IMR-90 (cell line): ENCODE measurements at regions not wholly inside any gene's neighbourhood (a gene's known extent, or its start where the extent isn't known, plus 50 kb on each side); places are given as distances from the start of the nearest gene placed in this dataset.

ENCODE experiments used
- ATAC-seq: fragments of 200-7000 bp; cut with Tn5 transposase; 2 replicates; pipeline ENCODE4 v1.9.1; 2020; ENCODE audit warnings: low read depth, mild to moderate bottlenecking, moderate library complexity
- BruUV-seq: library from RNA; stranded (reverse); fragments of 400-500 nt; replicated peaks from 2 replicates; lab custom pipeline; 2021; lab: Mats Ljungman, UMichigan
- CTCF ChIA-PET: fragments of 300-600 bp; formaldehyde crosslinking; extraction: SDS; loops from one replicate; lab custom pipeline; 2021; ENCODE audit warnings: antibody characterized with exemption; lab: Yijun Ruan, JAX
- POLR2A ChIA-PET: fragments of 300-600 bp; sonication (Branson Sonifier 250); formaldehyde crosslinking; loops from one replicate; lab custom pipeline; 2022; ENCODE audit warnings: antibody characterized with exemption; ENCODE audit not compliant: unreplicated experiment; lab: Charles Lee
- DNase-seq: peaks from one replicate; pipeline ENCODE4 v3.0.0; 2013
- H2AFZ ChIP-seq: replicated peaks from 2 replicates; pipeline ENCODE3; 2013; ENCODE audit warnings: low read length, mild to moderate bottlenecking; ENCODE audit not compliant: poor library complexity
- H2AK5ac ChIP-seq: 2 replicates; pipeline ENCODE4 v1.6.1; 2013; ENCODE audit warnings: low read depth, low read length, inconsistent platforms
- H2AK9ac ChIP-seq: replicated peaks from 2 replicates; pipeline ENCODE3; 2013; ENCODE audit warnings: mild to moderate bottlenecking, low read depth, low read length, moderate library complexity; ENCODE audit not compliant: poor library complexity
- H2BK120ac ChIP-seq: 2 replicates; pipeline ENCODE4 v1.6.1; 2013; ENCODE audit warnings: low read depth, low read length, inconsistent platforms
- H2BK15ac ChIP-seq: 3 replicates; pipeline ENCODE4 v1.6.1; 2013; ENCODE audit warnings: low read depth, low read length, inconsistent platforms
- H2BK20ac ChIP-seq: 2 replicates; pipeline ENCODE4 v1.6.1; 2013; ENCODE audit warnings: low read depth, mild to moderate bottlenecking, inconsistent platforms, low read length, moderate library complexity
- H2BK5ac ChIP-seq: 2 replicates; pipeline ENCODE4 v1.6.1; 2013; ENCODE audit warnings: mild to moderate bottlenecking, low read depth, low read length, inconsistent platforms; ENCODE audit not compliant: poor library complexity, severe bottlenecking
- H3K14ac ChIP-seq: replicated peaks from 2 replicates; pipeline ENCODE4 v1.6.1; 2013; ENCODE audit warnings: low read depth, low read length, inconsistent platforms
- H3K18ac ChIP-seq: 2 replicates; pipeline ENCODE4 v1.6.1; 2013; ENCODE audit warnings: low read depth, low read length, control low read depth
- H3K23ac ChIP-seq: 2 replicates; pipeline ENCODE4 v1.6.1; 2013; ENCODE audit warnings: low read depth, low read length, inconsistent platforms
- H3K27ac ChIP-seq: 2 replicates; pipeline ENCODE4 v1.5.1; 2013; ENCODE audit warnings: mild to moderate bottlenecking, control low read depth, low read length; ENCODE audit not compliant: insufficient read depth
- H3K27me3 ChIP-seq: 2 replicates; pipeline ENCODE4 v1.6.1; 2013; ENCODE audit warnings: low read length; ENCODE audit not compliant: control insufficient read depth, insufficient read depth
- H3K36me3 ChIP-seq: 2 replicates; pipeline ENCODE4 v1.6.1; 2013; ENCODE audit warnings: low read length, mixed read lengths; ENCODE audit not compliant: control insufficient read depth, insufficient read depth
- H3K4ac ChIP-seq: 2 replicates; pipeline ENCODE4 v1.6.1; 2013; ENCODE audit warnings: low read depth, low read length, inconsistent platforms
- H3K4me1 ChIP-seq: 2 replicates; pipeline ENCODE4 v1.6.1; 2013; ENCODE audit warnings: low read length, mixed read lengths; ENCODE audit not compliant: control insufficient read depth, insufficient read depth
- H3K4me2 ChIP-seq: 2 replicates; pipeline ENCODE4 v1.6.1; 2013; ENCODE audit warnings: low read depth, mild to moderate bottlenecking, control low read depth, low read length, moderate library complexity
- H3K4me3 ChIP-seq: 2 replicates; pipeline ENCODE4 v1.5.1; 2013; ENCODE audit warnings: low read depth, mild to moderate bottlenecking, control low read depth, low read length, moderate library complexity; ENCODE audit not compliant: insufficient read depth
- H3K56ac ChIP-seq: 2 replicates; pipeline ENCODE4 v1.6.1; 2013; ENCODE audit warnings: low read length, inconsistent platforms; ENCODE audit not compliant: insufficient read depth; ENCODE audit errors: extremely low read depth
- H3K79me1 ChIP-seq, 2 experiments: 2 replicates each; pipeline ENCODE4 v1.6.1; 2013; ENCODE audit warnings: low read length in 2 of 2, inconsistent platforms in 1 of 2, low read depth in 1 of 2
- H3K9ac ChIP-seq: 2 replicates; pipeline ENCODE4 v1.6.1; 2013; ENCODE audit warnings: low read depth, low read length, control low read depth
- H3K9me1 ChIP-seq: 2 replicates; pipeline ENCODE4 v1.6.1; 2013; ENCODE audit warnings: low read length, inconsistent platforms; ENCODE audit not compliant: insufficient read depth
- H3K9me3 ChIP-seq: 2 replicates; pipeline ENCODE4 v1.6.1; 2013; ENCODE audit warnings: low read length; ENCODE audit not compliant: control insufficient read depth, insufficient read depth
- H4K20me1 ChIP-seq: 2 replicates; pipeline ENCODE4 v1.6.1; 2013; ENCODE audit warnings: low read length, inconsistent platforms; ENCODE audit not compliant: insufficient read depth
- H4K5ac ChIP-seq: 2 replicates; pipeline ENCODE4 v1.6.1; 2013; ENCODE audit warnings: mild to moderate bottlenecking, low read depth, low read length, control low read depth
- H4K8ac ChIP-seq, 2 experiments: 2 replicates each; pipeline ENCODE4 v1.6.1; 2013; ENCODE audit warnings: low read depth in 2 of 2, low read length in 2 of 2, control low read depth in 1 of 2, inconsistent platforms in 1 of 2
- H4K91ac ChIP-seq: 2 replicates; pipeline ENCODE4 v1.6.1; 2013; ENCODE audit warnings: low read depth, low read length, inconsistent platforms; ENCODE audit not compliant: insufficient read depth
- BHLHE40 ChIP-seq: fragments of 150-350 bp; IDR thresholded peaks from 2 replicates; pipeline ENCODE4 v1.6.1; 2016; ENCODE audit warnings: mild to moderate bottlenecking, low read depth, low read length
- CEBPB ChIP-seq: IDR thresholded peaks from 2 replicates; pipeline ENCODE4 v1.6.1; 2012; ENCODE audit warnings: low read depth, low read length, improper control_type of control experiment
- CHD1 ChIP-seq: IDR thresholded peaks from 2 replicates; pipeline ENCODE4 v1.6.1; 2012; ENCODE audit warnings: low read depth, low read length, improper control_type of control experiment
- FOS ChIP-seq: fragments of 150-350 bp; IDR thresholded peaks from 2 replicates; pipeline ENCODE4 v1.6.1; 2016; ENCODE audit warnings: low read depth, low read length
- MAZ ChIP-seq: IDR thresholded peaks from 2 replicates; pipeline ENCODE4 v1.6.1; 2012; ENCODE audit warnings: low read depth, mild to moderate bottlenecking, low read length, improper control_type of control experiment, moderate library complexity, borderline replicate concordance
- MXI1 ChIP-seq: IDR thresholded peaks from 2 replicates; pipeline ENCODE4 v1.6.1; 2012; ENCODE audit warnings: low read depth, mild to moderate bottlenecking, low read length, moderate library complexity, borderline replicate concordance
- NFE2L2 ChIP-seq: fragments of 150-350 bp; IDR thresholded peaks from 2 replicates; pipeline ENCODE4 v1.6.1; 2016; ENCODE audit warnings: low read depth, mild to moderate bottlenecking, low read length
- POLR2A ChIP-seq: IDR thresholded peaks from 2 replicates; pipeline ENCODE4 v1.6.1; 2012; ENCODE audit warnings: mild to moderate bottlenecking, low read depth, low read length
- RAD21 ChIP-seq: IDR thresholded peaks from 2 replicates; pipeline ENCODE4 v1.6.1; 2012; ENCODE audit warnings: low read length, improper control_type of control experiment
- RCOR1 ChIP-seq: IDR thresholded peaks from 2 replicates; pipeline ENCODE4 v1.6.1; 2012; ENCODE audit warnings: mild to moderate bottlenecking, low read length, improper control_type of control experiment; ENCODE audit not compliant: insufficient replicate concordance
- RFX5 ChIP-seq: IDR thresholded peaks from 2 replicates; pipeline ENCODE4 v1.8.0; 2012; ENCODE audit warnings: low read depth, mild to moderate bottlenecking, low read length, moderate library complexity
- SMC3 ChIP-seq: fragments of 150-350 bp; IDR thresholded peaks from 2 replicates; pipeline ENCODE4 v1.6.1; 2016; ENCODE audit warnings: low read depth, mild to moderate bottlenecking, antibody characterized with exemption, low read length, moderate library complexity
- WGBS, 2 experiments: methylation state at CpG; one replicate each; pipeline versions ENCODE4 v1.1.5 to v1.1.7; 2013; ENCODE audit warnings: missing lambda C conversion rate in 2 of 2; ENCODE audit not compliant: insufficient read length in 1 of 2; ENCODE audit errors: extremely low coverage in 2 of 2; 5-methylcytosine and 5-hydroxymethylcytosine counted together
- dilution Hi-C: fragments of 300-500 bp; cut with HindIII; formaldehyde crosslinking; loops from one replicate; pipeline ENCODE4 v1.14.3; 2018; ENCODE audit warnings: low sequenced_read_pairs; ENCODE audit not compliant: unreplicated experiment
- in situ Hi-C: fragments of 300-500 bp; cut with MboI; formaldehyde crosslinking; loops from 3 replicates; pipeline ENCODE4 v1.14.3; 2019; ENCODE audit warnings: low sequenced_read_pairs, inconsistent platforms, mixed read lengths
- intact Hi-C: fragments of 100-400 bp; cut with micrococcal nuclease; formaldehyde crosslinking; loops from 2 replicates; pipeline ENCODE4 v1.10.0; 2022
- TF ChIP-seq, protein P1 (sequence below): conservative IDR thresholded peaks from 2 replicates; pipeline ENCODE4 v1.5.1; 2012; ENCODE audit warnings: mild to moderate bottlenecking, low read depth, low read length, improper control_type of control experiment
- TF ChIP-seq, protein P2 (sequence below): fragments of 150-350 bp; IDR thresholded peaks from 2 replicates; pipeline ENCODE4 v1.6.1; 2016; ENCODE audit warnings: low read depth, mild to moderate bottlenecking, low read length, moderate library complexity, borderline replicate concordance

DNA sequence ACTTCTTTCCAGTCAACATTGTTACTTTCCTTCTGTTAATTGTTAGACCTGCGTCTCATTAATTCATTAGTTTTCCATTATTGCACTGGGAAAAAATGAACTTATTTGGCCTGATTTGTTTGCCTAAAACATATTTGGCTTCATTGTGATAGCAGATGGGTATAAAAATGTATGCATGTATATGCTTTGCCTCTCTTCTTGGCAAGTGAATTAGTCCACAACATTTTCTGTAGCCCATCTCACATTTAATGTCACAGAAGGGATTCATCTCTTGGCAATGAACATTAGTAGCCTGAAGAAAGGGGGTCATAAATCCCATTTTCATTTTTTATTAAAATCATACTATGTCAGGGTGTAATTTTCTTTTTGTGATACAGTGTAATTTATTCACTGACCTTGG is 125.2 kb downstream of the TUSC7 start:
- Histone ChIP-seq H3K56ac (no peak overlapping the region), H3K14ac (no peak overlapping the region), H3K36me3 (no peaks in the 10 kb centered on the region), H3K27me3 (no peaks in the 10 kb centered on the region), H4K5ac (no peak overlapping the region), H2AK9ac (no peak overlapping the region), H3K79me1 (no peaks in the 10 kb centered on the region), H3K4me1 (no peaks in the 10 kb centered on the region), H3K9me1 (no peaks in the 10 kb centered on the region), H4K20me1 (no peaks in the 10 kb centered on the region), H3K23ac (no peak overlapping the region), H4K8ac (no peak overlapping the region), H4K91ac (no peak overlapping the region), H2BK15ac (no peak overlapping the region), H2AK5ac (no peak overlapping the region), H3K9ac (no peak overlapping the region), H3K27ac (no peak overlapping the region), H2BK5ac (no peak overlapping the region), H2BK20ac (no peak overlapping the region), H3K9me3 (no peaks in the 10 kb centered on the region), H3K4ac (no peak overlapping the region), H3K4me2 (no peak overlapping the region), H3K4me3 (no peak overlapping the region), H3K18ac (no peak overlapping the region), H2AFZ (no peak overlapping the region), H2BK120ac (no peak overlapping the region)
- intact Hi-C loops (no loop called here), in situ Hi-C loops (no loop called here), dilution Hi-C loops (no loop called here)
- WGBS, 2 experiments, result no CpG with 5 or more reads among the region's 1 CpG
- ChIA-PET POLR2A (no interaction called here), CTCF (no interaction called here)
- no peak for DNase-seq
- BruUV-seq, result no TSS peak
- no peak for TF ChIP-seq RFX5
- TF ChIP-seq RCOR1, result no peak
- TF ChIP-seq BHLHE40, result no peak
- TF ChIP-seq POLR2A, result no peak
- no peak for TF ChIP-seq RAD21
- TF ChIP-seq, protein P1, sequence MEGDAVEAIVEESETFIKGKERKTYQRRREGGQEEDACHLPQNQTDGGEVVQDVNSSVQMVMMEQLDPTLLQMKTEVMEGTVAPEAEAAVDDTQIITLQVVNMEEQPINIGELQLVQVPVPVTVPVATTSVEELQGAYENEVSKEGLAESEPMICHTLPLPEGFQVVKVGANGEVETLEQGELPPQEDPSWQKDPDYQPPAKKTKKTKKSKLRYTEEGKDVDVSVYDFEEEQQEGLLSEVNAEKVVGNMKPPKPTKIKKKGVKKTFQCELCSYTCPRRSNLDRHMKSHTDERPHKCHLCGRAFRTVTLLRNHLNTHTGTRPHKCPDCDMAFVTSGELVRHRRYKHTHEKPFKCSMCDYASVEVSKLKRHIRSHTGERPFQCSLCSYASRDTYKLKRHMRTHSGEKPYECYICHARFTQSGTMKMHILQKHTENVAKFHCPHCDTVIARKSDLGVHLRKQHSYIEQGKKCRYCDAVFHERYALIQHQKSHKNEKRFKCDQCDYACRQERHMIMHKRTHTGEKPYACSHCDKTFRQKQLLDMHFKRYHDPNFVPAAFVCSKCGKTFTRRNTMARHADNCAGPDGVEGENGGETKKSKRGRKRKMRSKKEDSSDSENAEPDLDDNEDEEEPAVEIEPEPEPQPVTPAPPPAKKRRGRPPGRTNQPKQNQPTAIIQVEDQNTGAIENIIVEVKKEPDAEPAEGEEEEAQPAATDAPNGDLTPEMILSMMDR, result no peak
- no peak for TF ChIP-seq FOS
- no peak for TF ChIP-seq MXI1
- no peak for TF ChIP-seq CHD1
- TF ChIP-seq, protein P2, sequence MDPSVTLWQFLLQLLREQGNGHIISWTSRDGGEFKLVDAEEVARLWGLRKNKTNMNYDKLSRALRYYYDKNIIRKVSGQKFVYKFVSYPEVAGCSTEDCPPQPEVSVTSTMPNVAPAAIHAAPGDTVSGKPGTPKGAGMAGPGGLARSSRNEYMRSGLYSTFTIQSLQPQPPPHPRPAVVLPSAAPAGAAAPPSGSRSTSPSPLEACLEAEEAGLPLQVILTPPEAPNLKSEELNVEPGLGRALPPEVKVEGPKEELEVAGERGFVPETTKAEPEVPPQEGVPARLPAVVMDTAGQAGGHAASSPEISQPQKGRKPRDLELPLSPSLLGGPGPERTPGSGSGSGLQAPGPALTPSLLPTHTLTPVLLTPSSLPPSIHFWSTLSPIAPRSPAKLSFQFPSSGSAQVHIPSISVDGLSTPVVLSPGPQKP, result no peak
- TF ChIP-seq NFE2L2, result no peak
- TF ChIP-seq MAZ, result no peak
- no peak for TF ChIP-seq CEBPB
- TF ChIP-seq SMC3, result no peak
- no peak for ATAC-seq
